Tibial nerve (tissue), 4 donors: ENCODE measurements at regions not wholly inside any gene's neighbourhood (a gene's known extent, or its start where the extent isn't known, plus 50 kb on each side); places are given as distances from the start of the nearest gene placed in this dataset.

Experiments used
- CTCF ChIP-seq, 5 experiments: fragments of 200-600 bp in 3 of 5; fragments of 450-650 bp in 2 of 5; sonication (generic) in 3 of 5; IDR thresholded peaks; one replicate each; pipeline ENCODE4 v1.5.1; 2016 to 2019; ENCODE audit warnings: antibody characterized with exemption in 5 of 5, mild to moderate bottlenecking in 3 of 5, moderate library complexity in 2 of 5
- EP300 ChIP-seq, 2 donors: sonication (generic); formaldehyde crosslinking; IDR thresholded peaks; one replicate each; pipeline ENCODE4 v1.6.1; 2017; ENCODE audit warnings: antibody characterized with exemption in 2 of 2, mild to moderate bottlenecking in 1 of 2
- POLR2A ChIP-seq, 2 donors: fragments of 450-650 bp; IDR thresholded peaks; one replicate each; pipeline ENCODE4 v1.6.1; 2017; ENCODE audit warnings: antibody characterized with exemption in 2 of 2, mild to moderate bottlenecking in 2 of 2, moderate library complexity in 2 of 2

GRCh38 chr18:8930990-8931616 lies 171.4 kb upstream of the NDUFV2 start:
- TF ChIP-seq CTCF (IDR thresholded peaks at IDR 0.05) (no peak), EP300 (IDR thresholded peaks at IDR 0.05) (no peak), POLR2A (IDR thresholded peaks at IDR 0.05) (no peak)
